ENCODE measurements at regions not wholly inside any gene's neighbourhood (a gene's known extent, or its start where the extent isn't known, plus 50 kb on each side); places are given as distances from the start of the nearest gene placed in this dataset.

- TF ChIP-seq SRF (IDR thresholded peaks at IDR 0.05; ENCODE audit: low read depth, low read length) (no peak), RXRA (IDR thresholded peaks at IDR 0.05; ENCODE audit: insufficient read depth, low read depth, low read length) (no peak), FOSL1 (IDR thresholded peaks at IDR 0.05; ENCODE audit: insufficient read depth, low read depth, low read length) (no peak), CHD2 (IDR thresholded peaks at IDR 0.05; ENCODE audit: low read length) (no peak), KDM1A (IDR thresholded peaks at IDR 0.05; ENCODE audit: borderline replicate concordance, low read length) (no peak), SP1 (IDR thresholded peaks at IDR 0.05; ENCODE audit: low read depth, low read length) (no peak; the same call in 1 of the 2 replicates), NANOG (IDR thresholded peaks at IDR 0.05; ENCODE audit: insufficient read depth, low read depth, low read length, poor library complexity, severe bottlenecking) (no peak), BACH1 (IDR thresholded peaks at IDR 0.05; ENCODE audit: low read length) (no peak), SIX5 (IDR thresholded peaks at IDR 0.05; ENCODE audit: low read depth, low read length) (no peak), ASH2L (IDR thresholded peaks at IDR 0.05; ENCODE audit: low read length) (peak; percentile 49), SP4 (IDR thresholded peaks at IDR 0.05; ENCODE audit: low read length) (0 out of 2 replicates have a peak, but pooled peaks have one; percentile 45), ATF3 (IDR thresholded peaks at IDR 0.05; ENCODE audit: insufficient read depth, low read depth, low read length) (no peak), SIRT6 (IDR thresholded peaks at IDR 0.05; ENCODE audit: low read length) (no peak), CBX5 (IDR thresholded peaks at IDR 0.05; ENCODE audit: low read depth, low read length) (no peak), TAF1 (IDR thresholded peaks at IDR 0.05; ENCODE audit: low read depth, low read length) (no peak), HDAC6 (IDR thresholded peaks at IDR 0.05; ENCODE audit: low read depth, low read length) (no peak)
Observed at GRCh38 chr10:108911814-108912541, 1011.3 kb downstream of the XPNPEP1 start (continued).
